Left lung (tissue), 4 donors: ENCODE measurements at regions not wholly inside any gene's neighbourhood (a gene's known extent, or its start where the extent isn't known, plus 50 kb on each side); places are given as distances from the start of the nearest gene placed in this dataset.

Experiments
- ATAC-seq: fragments of 200-7000 bp; cut with Tn5 transposase; one replicate; pipeline ENCODE4 v1.9.1; 2020; ENCODE audit warnings: moderate library complexity
- DNase-seq, 4 donors: peaks; one replicate each; pipeline ENCODE4 v3.0.0-alpha.2; 2013 to 2020
- H3K27ac ChIP-seq, 2 donors: fragments of 200-600 bp; sonication (generic) in 1 of 2; one replicate each; pipeline versions ENCODE4 v1.5.0 to v1.8.0; 2020 to 2021
- H3K27me3 ChIP-seq, 2 donors: fragments of 200-600 bp; sonication (generic) in 1 of 2; one replicate each; pipeline versions ENCODE4 v1.5.0 to v1.8.0; 2020 to 2021
- H3K36me3 ChIP-seq, 2 donors: fragments of 200-600 bp; sonication (generic) in 1 of 2; one replicate each; pipeline versions ENCODE4 v1.5.0 to v1.8.0; 2020 to 2021
- H3K4me1 ChIP-seq, 2 donors: fragments of 200-600 bp; one replicate each; pipeline ENCODE4 v1.8.0; 2021
- H3K4me3 ChIP-seq, 2 donors: fragments of 200-600 bp; sonication (generic) in 1 of 2; one replicate each; pipeline versions ENCODE4 v1.5.0 to v1.8.0; 2020 to 2021; ENCODE audit warnings: mild to moderate bottlenecking in 1 of 2
- H3K9me3 ChIP-seq, 2 donors: fragments of 200-600 bp; sonication (generic) in 1 of 2; one replicate each; pipeline versions ENCODE4 v1.5.0 to v1.8.0; 2020 to 2021
- intact Hi-C, 2 donors: fragments of 100-400 bp; cut with DNase I; formaldehyde crosslinking; loops; one replicate each; pipeline versions ENCODE4 v1.11.2 to v1.14.2; 2022
- TF ChIP-seq, protein P1 (sequence below), 2 donors: fragments of 200-600 bp; sonication (generic) in 1 of 2; IDR thresholded peaks; one replicate each; pipeline versions ENCODE4 v1.5.0 to v1.8.0; 2021; ENCODE audit warnings: antibody characterized with exemption in 2 of 2
- donor health status: DM: no; HTN: yes; CAD: no.
- donor health status: DM: no; HTN: no; CAD: no.

GRCh38 chr6:109299265-109299607 is 83.0 kb downstream of the CD164 start:
- no peaks in the 10 kb centered on the region for H3K27me3 ChIP-seq
- TF ChIP-seq, protein P1, sequence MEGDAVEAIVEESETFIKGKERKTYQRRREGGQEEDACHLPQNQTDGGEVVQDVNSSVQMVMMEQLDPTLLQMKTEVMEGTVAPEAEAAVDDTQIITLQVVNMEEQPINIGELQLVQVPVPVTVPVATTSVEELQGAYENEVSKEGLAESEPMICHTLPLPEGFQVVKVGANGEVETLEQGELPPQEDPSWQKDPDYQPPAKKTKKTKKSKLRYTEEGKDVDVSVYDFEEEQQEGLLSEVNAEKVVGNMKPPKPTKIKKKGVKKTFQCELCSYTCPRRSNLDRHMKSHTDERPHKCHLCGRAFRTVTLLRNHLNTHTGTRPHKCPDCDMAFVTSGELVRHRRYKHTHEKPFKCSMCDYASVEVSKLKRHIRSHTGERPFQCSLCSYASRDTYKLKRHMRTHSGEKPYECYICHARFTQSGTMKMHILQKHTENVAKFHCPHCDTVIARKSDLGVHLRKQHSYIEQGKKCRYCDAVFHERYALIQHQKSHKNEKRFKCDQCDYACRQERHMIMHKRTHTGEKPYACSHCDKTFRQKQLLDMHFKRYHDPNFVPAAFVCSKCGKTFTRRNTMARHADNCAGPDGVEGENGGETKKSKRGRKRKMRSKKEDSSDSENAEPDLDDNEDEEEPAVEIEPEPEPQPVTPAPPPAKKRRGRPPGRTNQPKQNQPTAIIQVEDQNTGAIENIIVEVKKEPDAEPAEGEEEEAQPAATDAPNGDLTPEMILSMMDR (IDR thresholded peaks at IDR 0.05): no peak
- no peak for ATAC-seq
- peaks cover 0 to 5% of the 10 kb centered on the region in 2 donors for H3K4me1 ChIP-seq
- H3K27ac ChIP-seq: no peak overlapping the region
- no peak for DNase-seq
- H3K36me3 ChIP-seq: no peaks in the 10 kb centered on the region
- intact Hi-C loops: no loop called here
- no peaks in the 10 kb centered on the region for H3K9me3 ChIP-seq
- no peak overlapping the region for H3K4me3 ChIP-seq

GRCh38 chr6:109298605-109299264 is 83.5 kb downstream of the CD164 start:
- peaks cover 0 to under 1% of the 10 kb centered on the region in 2 donors for H3K4me1 ChIP-seq
- intact Hi-C loops: no loop called here
- H3K9me3 ChIP-seq: no peaks in the 10 kb centered on the region
- no peak overlapping the region for H3K4me3 ChIP-seq
- no peaks in the 10 kb centered on the region for H3K27me3 ChIP-seq
- ATAC-seq: no peak
- H3K27ac ChIP-seq: no peak overlapping the region
- TF ChIP-seq, protein P1 (IDR thresholded peaks at IDR 0.05): no peak
- no peaks in the 10 kb centered on the region for H3K36me3 ChIP-seq
- no peak for DNase-seq

DNA sequence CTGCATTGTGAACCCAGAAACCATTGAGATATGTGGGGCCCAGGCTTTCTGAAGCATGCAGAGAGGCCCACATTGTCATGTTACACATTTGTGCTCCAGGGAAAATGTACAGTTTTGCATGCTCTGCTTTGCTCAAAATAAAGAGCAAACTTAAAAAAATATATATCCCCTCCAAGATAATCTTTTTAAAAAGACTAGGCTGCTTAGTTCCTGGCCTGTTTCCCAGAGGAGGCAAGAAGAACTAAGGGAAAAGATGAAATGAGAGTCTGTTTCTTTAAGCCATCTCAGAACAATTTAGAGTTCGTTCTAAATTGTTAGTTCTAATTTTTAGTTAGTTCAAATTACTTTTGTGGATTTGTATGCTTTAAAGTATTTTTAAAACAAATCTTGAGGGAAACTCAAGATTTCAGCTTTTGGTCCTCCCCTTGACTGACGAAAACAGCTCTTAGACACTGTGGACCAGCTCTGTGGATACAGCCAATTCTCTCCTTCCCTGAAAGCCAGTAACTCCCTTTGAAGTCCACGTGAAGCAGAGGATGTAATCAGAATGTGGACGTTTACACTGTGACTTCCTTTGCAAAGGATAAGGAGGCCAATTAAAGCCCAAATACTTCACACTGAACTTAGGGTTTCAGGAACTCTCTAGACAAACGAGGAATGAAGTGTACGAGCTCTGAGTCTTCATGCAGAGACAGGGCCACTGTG is 84.7 kb downstream of the CD164 start:
- no peaks in the 10 kb centered on the region for H3K36me3 ChIP-seq
- H3K27ac ChIP-seq: no peak overlapping the region
- H3K9me3 ChIP-seq: no peaks in the 10 kb centered on the region
- DNase-seq: no peak
- TF ChIP-seq, protein P1 (IDR thresholded peaks at IDR 0.05): no peak
- ATAC-seq: no peak
- intact Hi-C loops: no loop called here
- no peak overlapping the region for H3K4me3 ChIP-seq
- no peaks in the 10 kb centered on the region for H3K27me3 ChIP-seq
- H3K4me1 ChIP-seq: no peaks in the 10 kb centered on the region

- TF ChIP-seq, protein P1 (IDR thresholded peaks at IDR 0.05): no peak
- no peak for DNase-seq
- no peak for ATAC-seq
- intact Hi-C loops: no loop called here
- Histone ChIP-seq H3K27ac (no peak overlapping the region), H3K4me1 (no peaks in the 10 kb centered on the region), H3K36me3 (no peaks in the 10 kb centered on the region), H3K4me3 (no peak overlapping the region), H3K27me3 (no peaks in the 10 kb centered on the region), H3K9me3 (no peaks in the 10 kb centered on the region)
Observed at GRCh38 chr6:109296971-109297372, 85.3 kb downstream of the CD164 start.

DNA sequence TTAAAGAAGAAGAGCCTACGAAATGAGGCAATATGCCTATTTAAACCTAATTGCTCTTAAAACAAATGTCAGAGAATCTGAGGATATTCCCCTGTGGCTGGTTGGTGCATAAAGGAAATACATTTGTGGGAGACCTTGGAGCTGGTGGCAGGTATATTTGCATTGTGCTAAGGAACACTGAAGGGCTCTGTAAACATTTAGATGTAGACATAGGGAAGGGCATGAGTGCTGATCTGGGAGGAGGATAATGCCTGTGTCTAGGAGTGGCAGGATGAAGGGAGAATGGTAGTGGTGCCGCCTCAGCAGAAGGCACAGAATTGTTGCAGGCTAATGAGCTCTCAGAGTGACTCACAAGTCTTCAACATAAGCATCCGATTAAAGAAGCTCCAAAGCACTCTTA is 85.8 kb downstream of the CD164 start:
- peak; percentile 86 for ATAC-seq
- intact Hi-C loops: no loop called here

More for the DNA sequence above, 85.8 kb downstream of the CD164 start:
- Histone ChIP-seq H3K27me3 (no peaks in the 10 kb centered on the region), H3K9me3 (no peaks in the 10 kb centered on the region), H3K27ac (no peak overlapping the region), H3K36me3 (no peaks in the 10 kb centered on the region), H3K4me3 (no peak overlapping the region), H3K4me1 (no peaks in the 10 kb centered on the region)
- DNase-seq: no peak
- TF ChIP-seq, protein P1 (IDR thresholded peaks at IDR 0.05): no peak
